WTC11 (cell line): ENCODE measurements at regions not wholly inside any gene's neighbourhood (a gene's known extent, or its start where the extent isn't known, plus 50 kb on each side); places are given as distances from the start of the nearest gene placed in this dataset.

ENCODE experiments used
- CTCF ChIP-seq: fragments of 200-600 bp; IDR thresholded peaks from 2 replicates; pipeline ENCODE4 v1.8.0; 2022; ENCODE audit warnings: antibody characterized with exemption
- TEAD1 ChIP-seq: sonication (generic); formaldehyde crosslinking; IDR thresholded peaks from 2 replicates; pipeline ENCODE4 v1.8.0; 2022; ENCODE audit warnings: mild to moderate bottlenecking, missing genetic modification reagents

GRCh38 chr5:2008851-2009629, 126.3 kb upstream of the IRX4 start:
- TF ChIP-seq TEAD1 (CRISPR knock-in tag) (no peak), CTCF (no peak)
